ENCODE measurements at regions not wholly inside any gene's neighbourhood (a gene's known extent, or its start where the extent isn't known, plus 50 kb on each side); places are given as distances from the start of the nearest gene placed in this dataset.

- TF ChIP-seq EZH2 (IDR thresholded peaks at IDR 0.05), result no peak
- TF ChIP-seq POLR2AphosphoS5 (IDR thresholded peaks at IDR 0.05; ENCODE audit: borderline replicate concordance, low read depth, low read length), result no peak
Measured at GRCh38 chr7:83799333-83799732, 150.4 kb upstream of the SEMA3E start.
